ENCODE measurements at regions not wholly inside any gene's neighbourhood (a gene's known extent, or its start where the extent isn't known, plus 50 kb on each side); places are given as distances from the start of the nearest gene placed in this dataset.

- no peak for DNase-seq (ENCODE audit: low read depth)
Observed at GRCh38 chr5:96340357-96340756, 92.7 kb downstream of the PCSK1 start.

GRCh38 chr5:96339862-96340261, 93.2 kb downstream of the PCSK1 start:
- no peak for DNase-seq (ENCODE audit: low read depth)

- no peak for DNase-seq (ENCODE audit: low read depth)
Observed at GRCh38 chr5:96338624-96339415, 94.2 kb downstream of the PCSK1 start.

- no peak for DNase-seq (ENCODE audit: low read depth)
Observed at GRCh38 chr5:96338091-96338490, 95.0 kb downstream of the PCSK1 start.

- no peak for DNase-seq (ENCODE audit: low read depth)
Observed at GRCh38 chr5:96337048-96337781, 95.8 kb downstream of the PCSK1 start.

GRCh38 chr5:96336351-96336985, 96.6 kb downstream of the PCSK1 start:
- peak; percentile 5 for DNase-seq (ENCODE audit: low read depth)

GRCh38 chr5:96335873-96336272, 97.2 kb downstream of the PCSK1 start:
- no peak for DNase-seq (ENCODE audit: low read depth)

GRCh38 chr5:96333391-96333790, 99.7 kb downstream of the PCSK1 start:
- no peak for DNase-seq (ENCODE audit: low read depth)

GRCh38 chr5:96332535-96333366, 100.3 kb downstream of the PCSK1 start:
- DNase-seq (ENCODE audit: low read depth): no peak

- no peak for DNase-seq (ENCODE audit: low read depth)
Observed at GRCh38 chr5:96331681-96332361, 101.2 kb downstream of the PCSK1 start.

- no peak for DNase-seq (ENCODE audit: low read depth)
Observed at GRCh38 chr5:96331210-96331609, 101.8 kb downstream of the PCSK1 start.

- no peak for DNase-seq (ENCODE audit: low read depth)
Observed at GRCh38 chr5:96330530-96331140, 102.4 kb downstream of the PCSK1 start.

GRCh38 chr5:96329886-96330529, 103.0 kb downstream of the PCSK1 start:
- no peak for DNase-seq (ENCODE audit: low read depth)

- no peak for DNase-seq (ENCODE audit: low read depth)
Observed at GRCh38 chr5:96329289-96329688, 103.8 kb downstream of the PCSK1 start.

- DNase-seq (ENCODE audit: low read depth): no peak
Observed at GRCh38 chr5:96327722-96328121, 105.3 kb downstream of the PCSK1 start.

- no peak for DNase-seq (ENCODE audit: low read depth)
Observed at GRCh38 chr5:96326902-96327301, 106.1 kb downstream of the PCSK1 start.

GRCh38 chr5:96324708-96325107, 108.3 kb downstream of the PCSK1 start:
- no peak for DNase-seq (ENCODE audit: low read depth)

- DNase-seq (ENCODE audit: low read depth): no peak
Observed at GRCh38 chr5:96322865-96323264, 110.2 kb downstream of the PCSK1 start.

GRCh38 chr5:96322217-96322616, 110.8 kb downstream of the PCSK1 start:
- no peak for DNase-seq (ENCODE audit: low read depth)

- DNase-seq (ENCODE audit: low read depth): no peak
Observed at GRCh38 chr5:96321345-96321744, 111.7 kb downstream of the PCSK1 start.

GRCh38 chr5:96320797-96321196, 112.3 kb downstream of the PCSK1 start:
- DNase-seq (ENCODE audit: low read depth): no peak

Measured in activated T-helper 1 cell treated with Interleukin-2 at 50 U/mL for 16 hours (primary cell).